ENCODE measurements at regions not wholly inside any gene's neighbourhood (a gene's known extent, or its start where the extent isn't known, plus 50 kb on each side); places are given as distances from the start of the nearest gene placed in this dataset.

DNA sequence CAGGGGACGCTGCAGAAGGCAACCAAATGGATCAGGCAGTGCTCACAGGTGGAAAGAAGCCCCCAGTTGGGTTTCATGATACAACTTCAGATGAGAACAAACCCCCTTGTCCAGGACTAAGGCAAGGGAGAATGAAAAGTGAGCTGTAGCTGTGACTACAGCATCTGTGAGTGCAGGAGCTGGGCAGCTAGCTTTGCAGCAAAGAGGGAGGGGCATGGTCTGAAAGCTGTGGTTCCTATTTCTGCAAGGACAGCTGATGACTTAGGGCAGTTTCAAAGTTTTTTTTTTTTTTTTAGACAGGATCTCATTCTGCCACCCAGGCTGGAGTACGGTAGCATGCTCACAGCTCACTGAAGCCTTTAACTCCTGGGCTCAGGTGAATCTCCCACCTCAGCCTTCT, 1317.4 kb upstream of the DIAPH2 start:
- ChIA-PET CTCF (no interaction called here), POLR2A (ENCODE audit: low non-redundant PET) (no interaction called here)
- Histone ChIP-seq H3K4me3 (ENCODE audit: low read depth, low read length, poor library complexity, severe bottlenecking) (no peak overlapping the region), H3K27me3 (replicated peaks; ENCODE audit: insufficient read depth, low read depth, low read length, poor library complexity) (no peaks in the 10 kb centered on the region), H3K9me3 (ENCODE audit: low read depth, low read length, poor library complexity, severe bottlenecking) (no peaks in the 10 kb centered on the region), H3K27ac (ENCODE audit: low read depth, low read length, poor library complexity, severe bottlenecking) (no peak overlapping the region), H3K36me3 (ENCODE audit: insufficient read depth, low read length, poor library complexity, severe bottlenecking) (no peaks in the 10 kb centered on the region), H3K4me1 (ENCODE audit: insufficient read depth, low read length, poor library complexity, severe bottlenecking) (no peaks in the 10 kb centered on the region)
- intact Hi-C loops (cut with micrococcal nuclease; ENCODE audit: unreplicated experiment): no loop called here
- TF ChIP-seq, protein P1, sequence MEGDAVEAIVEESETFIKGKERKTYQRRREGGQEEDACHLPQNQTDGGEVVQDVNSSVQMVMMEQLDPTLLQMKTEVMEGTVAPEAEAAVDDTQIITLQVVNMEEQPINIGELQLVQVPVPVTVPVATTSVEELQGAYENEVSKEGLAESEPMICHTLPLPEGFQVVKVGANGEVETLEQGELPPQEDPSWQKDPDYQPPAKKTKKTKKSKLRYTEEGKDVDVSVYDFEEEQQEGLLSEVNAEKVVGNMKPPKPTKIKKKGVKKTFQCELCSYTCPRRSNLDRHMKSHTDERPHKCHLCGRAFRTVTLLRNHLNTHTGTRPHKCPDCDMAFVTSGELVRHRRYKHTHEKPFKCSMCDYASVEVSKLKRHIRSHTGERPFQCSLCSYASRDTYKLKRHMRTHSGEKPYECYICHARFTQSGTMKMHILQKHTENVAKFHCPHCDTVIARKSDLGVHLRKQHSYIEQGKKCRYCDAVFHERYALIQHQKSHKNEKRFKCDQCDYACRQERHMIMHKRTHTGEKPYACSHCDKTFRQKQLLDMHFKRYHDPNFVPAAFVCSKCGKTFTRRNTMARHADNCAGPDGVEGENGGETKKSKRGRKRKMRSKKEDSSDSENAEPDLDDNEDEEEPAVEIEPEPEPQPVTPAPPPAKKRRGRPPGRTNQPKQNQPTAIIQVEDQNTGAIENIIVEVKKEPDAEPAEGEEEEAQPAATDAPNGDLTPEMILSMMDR (conservative IDR thresholded peaks at IDR 0.05; ENCODE audit: low read depth, low read length): no peak
- no peak for TF ChIP-seq EZH2 (IDR thresholded peaks at IDR 0.05; ENCODE audit: borderline replicate concordance, low read depth, low read length, poor library complexity, severe bottlenecking)
- no TSS peak for BruUV-seq (replicated peaks)
- no peak for DNase-seq (ENCODE audit: low spot score)

DNA sequence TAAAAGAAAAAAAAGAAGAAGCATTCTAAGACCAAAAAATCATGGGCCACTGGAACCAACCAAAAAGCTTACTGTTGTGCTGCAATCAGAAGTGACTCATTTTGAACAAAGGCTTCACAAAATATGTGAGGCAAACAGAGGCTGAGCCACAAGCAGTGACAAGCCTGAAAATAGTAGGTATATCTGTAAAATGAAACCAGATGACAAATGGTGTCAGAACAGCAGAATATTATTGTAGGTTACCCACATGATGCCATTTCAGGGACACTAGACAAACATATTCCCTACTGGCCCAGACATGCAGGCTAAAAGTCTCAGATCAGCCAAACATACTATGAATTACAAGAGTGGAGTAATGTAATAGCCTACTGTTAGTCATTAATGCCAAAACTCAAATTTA, 1301.8 kb upstream of the DIAPH2 start:
- H3K27ac ChIP-seq (ENCODE audit: low read depth, low read length, poor library complexity, severe bottlenecking): no peak overlapping the region
- H3K4me3 ChIP-seq (ENCODE audit: low read depth, low read length, poor library complexity, severe bottlenecking): no peak overlapping the region
- TF ChIP-seq, protein P1 (conservative IDR thresholded peaks at IDR 0.05; ENCODE audit: low read depth, low read length): no peak
- no peak for TF ChIP-seq EZH2 (IDR thresholded peaks at IDR 0.05; ENCODE audit: borderline replicate concordance, low read depth, low read length, poor library complexity, severe bottlenecking)
- H3K9me3 ChIP-seq (ENCODE audit: low read depth, low read length, poor library complexity, severe bottlenecking): no peaks in the 10 kb centered on the region
- H3K27me3 ChIP-seq (replicated peaks; ENCODE audit: insufficient read depth, low read depth, low read length, poor library complexity): no peaks in the 10 kb centered on the region
- DNase-seq (ENCODE audit: low spot score): no peak
- no peaks in the 10 kb centered on the region for H3K36me3 ChIP-seq (ENCODE audit: insufficient read depth, low read length, poor library complexity, severe bottlenecking)
- CTCF ChIA-PET: no interaction called here
- POLR2A ChIA-PET (ENCODE audit: low non-redundant PET): no interaction called here
- H3K4me1 ChIP-seq (ENCODE audit: insufficient read depth, low read length, poor library complexity, severe bottlenecking): no peaks in the 10 kb centered on the region
- intact Hi-C loops (cut with micrococcal nuclease; ENCODE audit: unreplicated experiment): no loop called here
- no TSS peak for BruUV-seq (replicated peaks)

DNA sequence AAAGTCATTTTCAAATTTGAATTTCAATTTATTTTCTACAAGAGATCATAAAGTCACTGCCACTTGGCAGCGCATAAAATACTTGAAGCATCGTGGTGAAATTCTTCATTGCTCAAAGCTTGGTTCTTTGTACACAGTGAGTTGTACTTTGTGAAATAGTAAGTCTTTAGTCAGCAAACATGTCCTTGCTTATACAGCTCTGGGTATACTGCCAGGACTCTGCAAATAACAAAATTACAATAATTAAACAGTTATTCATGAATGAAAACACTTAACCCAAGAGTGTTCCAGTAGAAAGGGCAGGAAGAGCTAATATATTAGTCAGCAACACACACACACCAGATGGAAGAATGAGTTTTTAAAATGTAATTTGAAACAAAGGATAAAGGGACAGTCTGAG, 1300.9 kb upstream of the DIAPH2 start:
- POLR2A ChIA-PET (ENCODE audit: low non-redundant PET): no interaction called here
- Histone ChIP-seq H3K36me3 (ENCODE audit: insufficient read depth, low read length, poor library complexity, severe bottlenecking) (no peaks in the 10 kb centered on the region), H3K27me3 (replicated peaks; ENCODE audit: insufficient read depth, low read depth, low read length, poor library complexity) (no peaks in the 10 kb centered on the region), H3K4me3 (ENCODE audit: low read depth, low read length, poor library complexity, severe bottlenecking) (no peak overlapping the region), H3K4me1 (ENCODE audit: insufficient read depth, low read length, poor library complexity, severe bottlenecking) (no peaks in the 10 kb centered on the region), H3K9me3 (ENCODE audit: low read depth, low read length, poor library complexity, severe bottlenecking) (no peaks in the 10 kb centered on the region), H3K27ac (ENCODE audit: low read depth, low read length, poor library complexity, severe bottlenecking) (no peak overlapping the region)
- no TSS peak for BruUV-seq (replicated peaks)
- DNase-seq (ENCODE audit: low spot score): no peak
- TF ChIP-seq, protein P1 (conservative IDR thresholded peaks at IDR 0.05; ENCODE audit: low read depth, low read length): no peak
- no peak for TF ChIP-seq EZH2 (IDR thresholded peaks at IDR 0.05; ENCODE audit: borderline replicate concordance, low read depth, low read length, poor library complexity, severe bottlenecking)
- CTCF ChIA-PET: no interaction called here
- intact Hi-C loops (cut with micrococcal nuclease; ENCODE audit: unreplicated experiment): no loop called here

Data from A673 (cell line).